Aorta (tissue), 5 donors: ENCODE measurements at regions not wholly inside any gene's neighbourhood (a gene's known extent, or its start where the extent isn't known, plus 50 kb on each side); places are given as distances from the start of the nearest gene placed in this dataset.
A peak's percentile ranks its signal among the peaks of the same experiment; 100 is the strongest.
"Not testable (repeated sequence)": the region's sequence is repeated elsewhere in the genome, so short reads cannot be mapped to it uniquely, and the experiment has no call there.

Experiments
- ATAC-seq: fragments of 200-7000 bp; cut with Tn5 transposase; one replicate; pipeline ENCODE4 v1.9.1; 2022; ENCODE audit warnings: moderate library complexity; ENCODE audit not compliant: low FRiP score
- DNase-seq, 2 donors: peaks; one replicate each; pipeline ENCODE4 v3.0.0-alpha.2; 2020
- H3K27ac ChIP-seq, 2 donors: one replicate each; pipeline ENCODE4 v1.5.1; 2013; ENCODE audit warnings: low read length in 2 of 2, mild to moderate bottlenecking in 2 of 2, moderate library complexity in 2 of 2, control low read depth in 1 of 2, inconsistent platforms in 1 of 2, low read depth in 1 of 2
- H3K27me3 ChIP-seq, 2 donors: one replicate each; pipeline ENCODE4 v1.6.1; 2013; ENCODE audit warnings: control low read depth in 1 of 2, low read length in 1 of 2, mild to moderate bottlenecking in 1 of 2, moderate library complexity in 1 of 2; ENCODE audit not compliant: insufficient read depth in 2 of 2, control insufficient read depth in 1 of 2
- H3K36me3 ChIP-seq, 2 donors: one replicate each; pipeline ENCODE4 v1.6.1; 2013; ENCODE audit warnings: control low read depth in 1 of 2, low read length in 1 of 2, mild to moderate bottlenecking in 1 of 2; ENCODE audit not compliant: insufficient read depth in 2 of 2, control insufficient read depth in 1 of 2
- H3K4me1 ChIP-seq, 2 donors: one replicate each; pipeline ENCODE4 v1.6.1; 2013; ENCODE audit warnings: low read length in 2 of 2, control low read depth in 1 of 2, mild to moderate bottlenecking in 1 of 2, moderate library complexity in 1 of 2; ENCODE audit not compliant: insufficient read depth in 2 of 2, control insufficient read depth in 1 of 2
- H3K4me3 ChIP-seq, 2 donors: one replicate each; pipeline ENCODE4 v1.5.1; 2013; ENCODE audit warnings: low read length in 2 of 2, control low read depth in 1 of 2, mild to moderate bottlenecking in 1 of 2
- H3K9me3 ChIP-seq: one replicate; pipeline ENCODE4 v1.6.1; 2013; ENCODE audit warnings: mild to moderate bottlenecking, low read length; ENCODE audit not compliant: control insufficient read depth
- WGBS, 2 donors: extraction: QIAGEN DNeasy Blood & Tissue Kit; methylation state at CpG; one replicate each; pipeline ENCODE4 v1.1.7; 2013; 5-methylcytosine and 5-hydroxymethylcytosine counted together
- intact Hi-C, 2 donors: fragments of 100-400 bp; cut with DNase I; formaldehyde crosslinking; loops; one replicate each; pipeline versions ENCODE4 v1.14.2 to v1.15.0; 2022
- donor health status: healthy with polysubstance abuse.
- donor health status: Bipolar disorder and iron deficiency.
- donor health status: DM: no; HTN: no; CAD: no.
- donor health status: DM: no; HTN: no; CAD: no.
- donor health status: DM: yes; HTN: yes; CAD: no.

DNA sequence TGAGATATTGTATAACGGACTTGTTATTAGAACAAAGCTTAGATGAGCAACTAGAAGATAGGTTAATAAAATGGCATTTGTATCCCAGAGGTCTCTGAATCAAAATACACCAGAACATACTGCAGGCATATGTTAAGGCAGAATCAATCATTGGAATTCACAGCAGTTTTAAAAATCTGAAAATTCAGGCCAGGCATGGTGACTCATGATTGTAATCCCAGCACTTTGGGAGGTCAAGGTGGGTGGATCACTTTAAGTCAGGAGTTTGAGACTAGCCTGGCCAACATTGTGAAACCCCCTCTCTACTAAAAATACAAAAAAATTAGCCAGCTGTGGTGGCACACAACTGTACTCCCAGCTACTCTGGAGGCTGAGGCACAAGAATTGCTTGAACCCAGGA lies 405.2 kb downstream of the ZEB2 start:
- 98 to 99% methylated on average over 1 of the region's 1 CpG for WGBS, 2 donors
- Histone ChIP-seq H3K9me3 (no peaks in the 10 kb centered on the region), H3K4me1 (peaks cover 1 to 6% of the 10 kb centered on the region in 2 donors), H3K36me3 (peaks cover 0 to 2% of the 10 kb centered on the region in 2 donors), H3K27me3 (no peaks in the 10 kb centered on the region), H3K27ac (no peak overlapping the region), H3K4me3 (no peak overlapping the region)
- ATAC-seq (no peak), DNase-seq (no peak)
- intact Hi-C loops, result no loop called here

- no peak for DNase-seq
- intact Hi-C loops, result no loop called here
- Histone ChIP-seq H3K27me3 (no peaks in the 10 kb centered on the region), H3K4me1 (peaks cover 1 to 6% of the 10 kb centered on the region in 2 donors), H3K27ac (no peak overlapping the region), H3K36me3 (no peaks in the 10 kb centered on the region), H3K9me3 (no peaks in the 10 kb centered on the region), H3K4me3 (no peak overlapping the region)
- peak; percentile 52 for ATAC-seq
- 5 to 7% methylated on average over 2 of the region's 2 CpGs for WGBS, 2 donors
These were observed 408.5 kb downstream of the ZEB2 start for GRCh38 chr2:144111437-144111836.

- DNase-seq, H3K4me3 ChIP-seq, H3K27ac ChIP-seq, intact Hi-C loops, H3K27me3 ChIP-seq, ATAC-seq, H3K36me3 ChIP-seq, H3K9me3 ChIP-seq, H3K4me1 ChIP-seq: not testable (repeated sequence)
- WGBS, 2 donors, result 97% methylated on average over 3 of the region's 3 CpGs
These were observed 413.8 kb downstream of the ZEB2 start for GRCh38 chr2:144106104-144106503.

- Histone ChIP-seq H3K36me3 (no peaks in the 10 kb centered on the region), H3K27ac (no peak overlapping the region)
- no peak for ATAC-seq
These were observed 417.5 kb downstream of the ZEB2 start for GRCh38 chr2:144102386-144102785.

DNA sequence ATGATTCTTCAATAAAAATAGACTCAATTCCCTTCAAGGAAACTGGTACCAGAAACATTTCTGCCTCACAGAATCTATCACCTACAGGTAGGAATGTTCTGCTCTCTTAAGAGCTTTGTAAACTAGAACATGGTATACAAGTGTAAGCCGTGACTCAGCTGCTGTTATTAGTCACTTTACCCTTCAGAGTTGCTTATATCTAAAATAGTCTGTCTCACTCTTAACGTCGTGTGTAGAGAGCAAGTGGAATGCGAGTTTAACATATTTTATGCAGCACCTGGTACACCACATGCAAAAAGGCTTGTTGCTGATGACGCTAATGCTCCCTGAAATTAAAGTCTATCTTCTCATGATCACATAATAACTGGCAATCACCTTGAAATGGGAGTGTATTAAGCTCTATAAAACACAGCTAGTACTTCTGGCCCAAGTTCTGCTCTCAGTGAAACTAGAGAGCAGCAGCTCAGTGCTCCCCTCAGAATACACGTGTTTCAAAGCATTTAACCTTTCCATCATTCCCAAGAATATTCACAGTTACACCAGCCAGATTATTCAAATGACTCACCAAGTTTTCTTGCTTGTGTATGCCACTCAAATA lies 420.0 kb downstream of the ZEB2 start:
- ATAC-seq, result no peak
- no peak for DNase-seq
- Histone ChIP-seq H3K4me1 (no peaks in the 10 kb centered on the region), H3K27me3 (no peaks in the 10 kb centered on the region), H3K9me3 (no peaks in the 10 kb centered on the region), H3K36me3 (no peaks in the 10 kb centered on the region), H3K4me3 (no peak overlapping the region), H3K27ac (no peak overlapping the region)
- intact Hi-C loops, result no loop called here
- WGBS, 2 donors, result 47 to 49% methylated on average over 6 of the region's 6 CpGs

More at GRCh38 chr2:144102386-144102785, 417.5 kb downstream of the ZEB2 start:
- 91 to 93% methylated on average over 2 of the region's 2 CpGs for WGBS, 2 donors
- Histone ChIP-seq H3K9me3 (no peaks in the 10 kb centered on the region), H3K27me3 (no peaks in the 10 kb centered on the region), H3K4me1 (no peaks in the 10 kb centered on the region), H3K4me3 (no peak overlapping the region)
- intact Hi-C loops, result no loop called here
- no peak for DNase-seq

- DNase-seq, result no peak
- no peaks in the 10 kb centered on the region for H3K36me3 ChIP-seq
- no peaks in the 10 kb centered on the region for H3K27me3 ChIP-seq
- H3K4me3 ChIP-seq, result no peak overlapping the region
- H3K4me1 ChIP-seq, result no peaks in the 10 kb centered on the region
- no peaks in the 10 kb centered on the region for H3K9me3 ChIP-seq
- 77 to 83% methylated on average over 4 of the region's 4 CpGs for WGBS, 2 donors
- intact Hi-C loops, result no loop called here
- no peak overlapping the region for H3K27ac ChIP-seq
- no peak for ATAC-seq
These were observed 420.6 kb downstream of the ZEB2 start for GRCh38 chr2:144099340-144099739.

- H3K9me3 ChIP-seq, result no peaks in the 10 kb centered on the region
- no peaks in the 10 kb centered on the region for H3K27me3 ChIP-seq
- no peak overlapping the region for H3K4me3 ChIP-seq
- DNase-seq (no peak), ATAC-seq (no peak)
- no peaks in the 10 kb centered on the region for H3K4me1 ChIP-seq
- 86 to 92% methylated on average over 6 of the region's 6 CpGs for WGBS, 2 donors
- H3K27ac ChIP-seq, result no peak overlapping the region
- no peaks in the 10 kb centered on the region for H3K36me3 ChIP-seq
- intact Hi-C loops, result no loop called here
These were observed 422.3 kb downstream of the ZEB2 start for GRCh38 chr2:144097440-144098225.

DNA sequence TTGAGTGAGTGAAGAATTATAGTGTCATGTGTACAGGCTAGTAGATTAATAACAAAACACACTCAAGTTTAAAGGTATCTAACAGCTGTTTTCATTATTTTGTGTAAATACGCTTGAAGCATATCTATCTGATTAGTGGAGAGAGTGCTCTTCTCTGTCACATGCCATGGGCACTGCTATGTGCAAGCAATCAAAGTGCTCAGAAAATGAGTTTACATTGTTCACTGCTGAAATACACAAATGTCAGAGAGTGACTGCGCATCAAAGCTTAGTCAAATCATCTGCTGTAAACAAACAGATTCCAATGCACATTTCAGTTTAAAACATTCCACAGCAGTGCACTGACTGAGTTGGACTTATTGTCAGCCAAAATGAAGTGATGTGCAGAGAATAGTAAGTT lies 423.4 kb downstream of the ZEB2 start:
- H3K27me3 ChIP-seq, result no peaks in the 10 kb centered on the region
- H3K4me1 ChIP-seq, result no peaks in the 10 kb centered on the region
- H3K9me3 ChIP-seq, result no peaks in the 10 kb centered on the region
- no peak overlapping the region for H3K4me3 ChIP-seq
- intact Hi-C loops, result no loop called here
- H3K27ac ChIP-seq, result no peak overlapping the region
- H3K36me3 ChIP-seq, result no peaks in the 10 kb centered on the region
- no peak for ATAC-seq
- WGBS, 2 donors, result 96 to 97% methylated on average over 2 of the region's 2 CpGs
- no peak for DNase-seq
